AG09319 (cell line): ENCODE measurements at regions not wholly inside any gene's neighbourhood (a gene's known extent, or its start where the extent isn't known, plus 50 kb on each side); places are given as distances from the start of the nearest gene placed in this dataset.

ENCODE experiments used
- DNase-seq: peaks from one replicate; pipeline ENCODE4 v3.0.0-alpha.2; 2010; ENCODE audit warnings: low read depth; ENCODE audit errors: extremely low read depth
- TF ChIP-seq, protein P1 (sequence below): IDR thresholded peaks from 2 replicates; pipeline ENCODE4 v1.5.1; 2011; ENCODE audit warnings: low read depth, mild to moderate bottlenecking, inconsistent platforms, low read length, moderate library complexity

DNA sequence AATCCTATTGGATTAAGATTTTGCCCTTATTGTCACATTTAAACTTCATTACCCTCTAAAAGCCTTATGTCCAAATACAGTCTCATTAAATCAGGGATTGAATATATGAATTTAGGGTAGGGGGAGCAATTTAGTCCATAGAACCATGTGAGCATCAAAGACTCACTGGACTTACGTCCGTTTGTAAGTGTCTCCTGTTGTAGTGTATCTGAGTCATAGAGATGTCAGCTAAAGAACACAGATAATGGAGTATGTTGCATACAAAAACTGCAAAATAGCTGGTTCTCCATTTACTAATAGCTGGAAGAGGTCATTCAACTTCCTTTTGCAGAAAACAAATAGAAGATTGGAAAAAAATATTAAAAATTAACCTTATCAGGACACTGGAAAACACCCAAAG lies 599.1 kb upstream of the SOX9 start:
- TF ChIP-seq, protein P1, sequence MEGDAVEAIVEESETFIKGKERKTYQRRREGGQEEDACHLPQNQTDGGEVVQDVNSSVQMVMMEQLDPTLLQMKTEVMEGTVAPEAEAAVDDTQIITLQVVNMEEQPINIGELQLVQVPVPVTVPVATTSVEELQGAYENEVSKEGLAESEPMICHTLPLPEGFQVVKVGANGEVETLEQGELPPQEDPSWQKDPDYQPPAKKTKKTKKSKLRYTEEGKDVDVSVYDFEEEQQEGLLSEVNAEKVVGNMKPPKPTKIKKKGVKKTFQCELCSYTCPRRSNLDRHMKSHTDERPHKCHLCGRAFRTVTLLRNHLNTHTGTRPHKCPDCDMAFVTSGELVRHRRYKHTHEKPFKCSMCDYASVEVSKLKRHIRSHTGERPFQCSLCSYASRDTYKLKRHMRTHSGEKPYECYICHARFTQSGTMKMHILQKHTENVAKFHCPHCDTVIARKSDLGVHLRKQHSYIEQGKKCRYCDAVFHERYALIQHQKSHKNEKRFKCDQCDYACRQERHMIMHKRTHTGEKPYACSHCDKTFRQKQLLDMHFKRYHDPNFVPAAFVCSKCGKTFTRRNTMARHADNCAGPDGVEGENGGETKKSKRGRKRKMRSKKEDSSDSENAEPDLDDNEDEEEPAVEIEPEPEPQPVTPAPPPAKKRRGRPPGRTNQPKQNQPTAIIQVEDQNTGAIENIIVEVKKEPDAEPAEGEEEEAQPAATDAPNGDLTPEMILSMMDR = no peak

DNA sequence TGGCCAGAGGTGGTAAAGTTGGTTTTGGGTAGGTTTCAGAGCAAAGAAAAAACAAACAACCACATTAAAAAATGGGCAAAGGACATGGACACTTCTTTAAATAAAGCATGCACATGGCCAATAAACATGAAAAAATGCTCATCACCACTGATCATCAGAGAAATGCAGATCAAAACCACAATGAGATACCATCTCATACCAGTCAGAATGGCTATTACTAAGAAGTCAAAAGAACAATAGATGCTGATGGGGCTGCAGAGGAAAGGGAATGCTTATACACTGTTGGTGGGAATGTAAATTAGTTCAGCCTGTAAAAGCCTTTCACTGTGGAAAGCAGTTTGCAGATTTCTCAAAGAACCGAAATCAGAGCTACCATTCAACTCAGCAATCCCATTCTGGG lies 598.4 kb upstream of the SOX9 start:
- DNase-seq = no peak
- TF ChIP-seq, protein P1 = no peak

More for the DNA sequence above, 599.1 kb upstream of the SOX9 start:
- no peak for DNase-seq

DNA sequence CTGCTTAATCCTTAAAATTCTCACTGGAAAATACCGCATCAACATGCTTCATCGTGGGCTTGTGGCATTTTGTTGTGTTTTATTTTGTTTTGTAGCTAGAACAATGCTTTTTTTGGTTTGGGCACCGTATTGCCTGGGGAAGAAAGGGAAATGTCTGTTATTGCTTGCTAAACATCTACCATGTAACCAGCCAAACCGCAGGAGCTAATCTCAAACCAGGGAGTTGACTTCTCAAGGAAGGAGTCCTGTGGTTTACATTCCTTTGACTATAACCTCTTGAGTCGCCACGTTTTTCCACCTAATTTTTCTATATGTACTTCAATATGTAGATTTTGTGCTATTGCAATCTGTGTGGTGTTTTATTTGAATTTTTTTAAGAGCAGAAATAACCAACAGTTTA lies 593.5 kb upstream of the SOX9 start:
- TF ChIP-seq, protein P1 = no peak
- DNase-seq = no peak

DNA sequence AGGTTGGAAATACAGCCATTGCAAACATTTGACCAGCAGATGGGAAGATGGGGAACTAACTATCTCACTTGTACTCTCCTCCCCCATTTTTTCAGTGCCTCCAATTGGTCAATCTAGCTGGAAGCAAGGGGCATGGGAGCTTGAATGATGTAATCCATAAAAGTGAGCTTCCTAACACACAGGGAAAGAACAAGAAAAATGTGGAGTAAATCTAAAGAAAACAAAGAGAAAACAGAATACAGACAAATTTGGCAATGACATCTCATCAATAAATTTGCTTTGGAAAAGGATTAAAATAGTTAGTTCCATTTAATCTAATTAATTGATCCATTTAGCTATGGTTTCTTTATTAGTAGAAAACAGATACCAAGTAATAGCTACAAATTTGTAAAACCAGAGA lies 592.6 kb upstream of the SOX9 start:
- TF ChIP-seq, protein P1 = no peak
- no peak for DNase-seq

DNA sequence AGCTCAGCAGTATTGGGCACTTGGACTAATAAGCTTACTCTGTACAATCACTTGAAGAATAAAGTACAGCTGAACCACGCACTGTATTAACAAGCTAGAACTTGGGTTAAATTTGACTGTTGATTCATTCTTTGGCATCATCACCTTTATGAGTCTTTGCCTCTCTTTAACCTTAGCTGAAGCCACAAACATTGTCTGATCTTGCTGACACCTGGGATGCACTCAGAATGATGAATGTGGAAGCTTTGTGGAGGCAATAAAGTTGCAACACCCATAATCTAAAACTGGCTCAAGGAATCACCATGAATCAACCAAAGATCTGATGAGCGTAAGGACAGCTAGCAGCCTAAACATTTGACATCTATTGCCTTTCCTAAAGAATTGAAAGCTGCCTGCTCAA lies 590.6 kb upstream of the SOX9 start:
- DNase-seq = no peak
- TF ChIP-seq, protein P1 = no peak

GRCh38 chr17:71535321-71535720 lies 585.5 kb upstream of the SOX9 start:
- TF ChIP-seq, protein P1 = no peak
- no peak for DNase-seq

GRCh38 chr17:71546419-71546818 lies 574.4 kb upstream of the SOX9 start:
- TF ChIP-seq, protein P1 = no peak
- no peak for DNase-seq
